ENCODE measurements at regions not wholly inside any gene's neighbourhood (a gene's known extent, or its start where the extent isn't known, plus 50 kb on each side); places are given as distances from the start of the nearest gene placed in this dataset.

DNA sequence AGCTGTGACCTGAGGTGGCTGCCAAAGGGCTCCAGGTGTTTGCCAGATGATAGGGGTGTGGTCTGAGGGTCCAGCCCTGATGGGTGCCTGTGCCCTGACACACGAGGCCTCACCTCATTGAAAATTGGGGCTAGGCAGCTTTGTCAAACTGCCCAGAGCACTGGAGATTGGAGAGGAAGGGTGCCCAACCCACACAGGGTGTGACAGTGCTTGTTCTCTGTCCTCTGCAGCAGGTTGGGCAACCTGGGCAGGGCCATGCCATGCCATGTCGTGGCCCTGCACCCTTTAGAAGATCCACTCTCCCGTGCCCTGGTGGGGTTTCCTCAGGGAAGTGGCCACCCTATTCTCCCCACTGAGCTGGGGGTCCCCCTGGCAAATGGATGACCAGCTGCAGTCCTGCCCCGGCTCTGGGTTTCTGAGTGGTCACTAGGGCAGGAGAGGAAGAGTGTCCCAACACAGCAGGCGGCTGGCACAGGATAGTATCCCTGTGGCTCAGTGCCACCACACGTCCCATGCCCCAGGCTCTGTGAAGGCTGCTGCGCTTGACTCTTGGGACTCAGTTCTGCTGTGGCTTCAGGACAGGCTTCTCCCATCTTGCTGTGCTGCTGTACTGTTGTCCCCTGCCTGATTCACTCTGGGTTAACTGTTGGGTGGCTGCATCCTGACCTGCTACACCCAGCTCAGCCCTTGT lies 100.8 kb upstream of the PITX1 start:
- no peak for DNase-seq

DNA sequence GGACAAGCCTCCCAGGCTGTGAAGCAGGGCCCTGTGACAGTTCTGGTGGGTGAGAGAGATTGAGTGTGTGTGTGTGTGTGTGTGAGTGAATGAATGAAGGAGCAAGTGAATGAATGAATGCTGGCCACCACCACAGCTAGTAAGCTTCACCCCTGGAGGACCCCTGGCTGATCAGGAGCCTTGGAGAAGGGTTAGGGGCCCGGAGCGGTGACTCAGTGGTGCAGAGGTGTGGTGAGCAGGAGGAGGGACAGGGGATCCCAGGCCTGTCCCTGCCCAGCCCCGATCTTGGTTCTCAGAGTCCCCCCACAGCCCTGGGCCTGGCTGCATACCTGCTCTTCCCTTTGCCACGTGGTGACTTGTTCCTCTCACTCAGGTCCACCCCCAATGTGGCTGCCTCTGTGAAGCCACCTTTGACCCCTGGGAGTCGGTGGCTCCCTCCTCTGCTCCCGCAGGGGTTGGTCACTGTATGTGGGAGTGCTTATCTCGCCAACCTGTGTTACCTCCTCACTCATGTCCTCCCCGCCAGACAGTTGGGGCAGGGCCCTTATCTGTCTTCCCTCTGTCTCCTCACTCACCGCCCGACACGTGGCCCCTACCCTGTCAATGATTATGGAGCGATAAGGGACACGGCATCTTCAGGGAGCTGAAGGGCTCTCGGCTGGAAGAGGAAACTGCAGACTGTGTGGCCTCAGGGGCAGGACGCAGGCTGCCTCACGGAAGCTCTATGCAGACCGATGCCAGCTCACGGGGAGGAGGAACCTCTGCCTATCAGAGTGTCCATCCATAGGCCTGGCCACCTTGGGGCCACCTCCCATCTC lies 99.9 kb upstream of the PITX1 start:
- DNase-seq, result no peak

DNA sequence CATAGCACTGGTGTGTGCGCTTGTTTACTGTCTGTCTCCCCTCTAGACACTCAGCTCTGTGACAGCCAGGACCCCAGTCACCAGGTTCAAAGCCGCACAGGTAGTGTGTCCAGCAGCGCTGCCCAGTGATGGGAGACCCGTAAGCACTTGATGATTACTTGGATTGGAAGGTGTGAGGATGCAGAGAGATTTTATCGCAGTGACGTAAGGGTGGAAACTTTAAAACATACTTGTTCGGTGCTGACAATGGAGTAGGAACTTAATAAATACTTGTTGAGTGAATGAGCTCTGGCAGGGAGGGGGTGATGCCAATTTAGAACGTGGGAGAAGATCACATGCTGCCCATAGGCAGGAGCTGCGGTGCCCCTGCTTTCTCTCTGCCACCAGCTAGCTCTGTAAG lies 99.2 kb upstream of the PITX1 start:
- DNase-seq, result no peak

- DNase-seq, result no peak
Measured at GRCh38 chr5:135131801-135132680, 98.0 kb upstream of the PITX1 start.

DNA sequence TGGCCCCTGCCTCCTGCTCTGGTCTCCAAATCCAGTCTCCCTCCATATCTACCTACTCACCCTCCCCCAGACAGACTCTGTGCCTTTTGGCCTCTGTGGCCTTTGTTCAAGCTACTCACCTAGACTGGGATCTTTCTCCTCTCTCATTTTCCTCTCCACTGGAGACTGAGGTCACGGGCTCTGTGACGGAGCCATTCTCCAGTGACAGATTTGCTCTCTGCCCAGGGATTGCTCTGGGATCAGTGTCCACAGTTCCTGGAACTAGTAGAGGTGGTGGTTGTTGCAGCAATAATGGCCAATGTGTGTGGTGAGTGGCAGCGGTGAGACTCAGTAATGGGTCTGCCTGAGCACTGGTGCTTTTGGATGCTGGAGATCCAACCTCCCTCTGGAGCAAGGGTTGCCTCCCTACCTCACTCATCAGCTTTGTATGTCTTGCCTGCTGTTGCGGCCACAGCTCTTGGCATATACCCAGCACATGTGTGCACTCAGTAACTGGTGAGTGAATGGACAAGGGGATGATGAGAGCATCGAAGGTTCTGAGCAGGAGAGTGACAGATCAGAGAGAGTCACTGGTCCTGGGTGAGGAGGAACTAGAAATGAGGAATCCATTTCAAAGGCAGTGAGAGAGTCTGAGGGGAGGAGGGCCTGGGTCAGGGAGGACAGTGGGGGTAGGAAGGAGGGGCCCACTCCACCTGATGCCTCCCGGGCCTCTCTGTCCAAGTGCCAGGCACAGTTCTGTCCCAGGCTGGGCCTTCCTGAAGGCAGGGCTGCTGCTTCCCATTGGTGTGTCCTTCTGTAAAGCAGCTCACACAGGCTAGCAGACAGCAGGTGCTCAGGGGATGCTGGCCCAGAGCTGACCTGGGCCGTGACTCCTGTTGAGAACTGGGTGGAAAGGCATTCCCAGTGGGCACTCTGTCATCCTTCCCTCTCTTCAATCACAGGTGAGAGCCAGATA lies 96.5 kb upstream of the PITX1 start:
- DNase-seq, result no peak

- DNase-seq, result no peak
Measured at GRCh38 chr5:135129307-135129706, 95.3 kb upstream of the PITX1 start.

- DNase-seq, result no peak
Measured at GRCh38 chr5:135128361-135128760, 94.3 kb upstream of the PITX1 start.

- DNase-seq, result no peak
Measured at GRCh38 chr5:135127439-135128240, 93.6 kb upstream of the PITX1 start.

DNA sequence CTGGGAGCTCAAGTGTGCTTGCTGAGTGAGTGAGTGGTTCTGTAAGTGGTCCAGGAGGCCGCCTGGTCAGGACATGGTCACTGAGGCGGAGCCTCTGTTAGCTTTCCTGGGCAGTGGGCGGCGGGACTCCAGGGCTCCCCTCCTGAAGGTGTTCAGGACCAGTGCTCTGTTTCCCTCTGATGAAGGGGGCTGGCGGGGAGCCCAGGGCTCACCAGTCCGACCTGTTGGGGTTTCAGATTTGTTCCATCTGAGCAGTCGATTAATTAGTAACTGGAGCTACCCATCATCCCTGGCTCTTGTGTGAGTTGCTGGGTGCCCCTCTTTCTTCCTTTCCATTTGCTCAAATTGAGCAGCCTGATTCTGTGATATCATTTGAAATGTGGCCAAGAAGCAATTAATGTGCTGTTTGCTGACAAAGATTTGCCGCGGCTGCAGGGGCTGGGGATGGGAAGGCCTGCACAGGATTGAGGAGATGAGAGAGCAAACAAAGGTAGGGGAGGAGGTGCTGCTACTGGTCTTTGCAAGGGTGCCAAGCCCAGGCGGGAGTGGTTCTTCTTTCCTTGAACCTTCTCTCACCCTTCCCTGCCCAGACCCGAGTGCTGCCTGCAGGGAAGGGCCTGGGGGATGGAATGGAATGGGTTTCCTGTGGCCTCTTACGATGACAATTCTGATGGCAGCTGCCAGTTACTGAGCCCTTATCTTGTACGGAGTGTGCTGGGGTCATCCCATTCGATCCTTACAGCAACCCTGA lies 92.8 kb upstream of the PITX1 start:
- no peak for DNase-seq

- no peak for DNase-seq
Measured at GRCh38 chr5:135124724-135125123, 90.7 kb upstream of the PITX1 start.

GRCh38 chr5:135124128-135124527 lies 90.1 kb upstream of the PITX1 start:
- DNase-seq, result no peak

GRCh38 chr5:135122797-135123196 lies 88.8 kb upstream of the PITX1 start:
- DNase-seq, result no peak

DNA sequence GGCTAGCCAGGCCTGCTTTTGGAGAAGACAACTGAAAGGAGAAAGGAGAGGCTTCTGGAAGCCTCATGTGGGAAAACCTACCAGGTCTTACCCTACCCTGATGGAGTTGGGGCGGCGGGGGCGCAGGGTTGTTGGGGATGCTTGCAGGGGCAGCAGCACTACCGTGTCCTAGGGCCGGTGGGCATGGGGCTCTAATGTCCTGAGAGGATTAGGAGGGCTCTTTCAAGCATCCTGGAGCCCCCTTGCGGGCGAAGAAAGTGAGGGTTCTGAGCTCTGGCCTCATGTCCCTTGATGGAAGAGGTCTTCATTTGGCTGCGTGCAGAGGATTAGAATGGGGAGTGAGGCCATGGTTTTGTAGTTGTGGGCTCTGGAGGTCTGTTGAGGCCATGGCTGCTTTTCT lies 86.9 kb upstream of the PITX1 start:
- no peak for DNase-seq

DNA sequence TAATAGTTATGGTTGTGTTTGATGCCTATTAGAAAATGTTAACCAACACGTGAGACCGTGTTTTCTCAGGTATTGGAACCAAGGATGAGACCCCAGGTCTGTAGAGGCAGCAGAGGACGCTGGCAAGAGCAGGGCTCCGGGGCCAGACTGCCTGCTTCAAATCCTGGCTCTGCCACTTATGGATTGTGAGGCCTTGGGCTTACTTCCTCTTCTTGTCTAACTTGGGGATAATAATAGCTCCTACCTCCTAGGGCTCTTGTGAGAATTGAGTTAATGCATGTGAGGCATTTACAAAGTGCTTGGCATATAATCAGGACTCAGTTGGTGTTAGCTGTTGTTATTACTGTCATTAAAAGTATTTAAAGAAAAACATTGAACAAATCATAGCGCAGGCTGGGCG lies 85.5 kb upstream of the PITX1 start:
- no peak for DNase-seq

- no peak for DNase-seq
Measured at GRCh38 chr5:135117590-135117989, 83.6 kb upstream of the PITX1 start.

GRCh38 chr5:135116160-135116561 lies 82.1 kb upstream of the PITX1 start:
- no peak for DNase-seq

DNA sequence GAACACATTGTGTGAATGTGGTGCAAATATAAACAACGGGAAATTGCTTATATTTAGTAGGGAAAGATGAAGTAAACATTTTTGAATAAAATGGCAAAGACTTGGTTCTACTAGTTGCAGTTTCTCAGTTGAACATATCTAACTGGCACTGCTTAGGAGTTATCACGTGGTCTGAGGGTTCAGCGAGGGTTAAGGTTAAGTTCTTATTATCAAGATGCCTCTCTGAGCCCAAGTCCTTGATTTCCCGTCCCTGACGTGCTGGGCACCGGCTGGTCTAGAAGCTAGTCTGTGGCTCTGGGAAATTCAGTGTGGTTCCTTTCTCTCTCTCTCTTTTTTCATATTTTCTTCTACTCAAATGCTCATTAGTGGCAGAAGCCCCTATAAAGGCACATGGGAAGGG lies 81.6 kb upstream of the PITX1 start:
- DNase-seq, result no peak

GRCh38 chr5:135114759-135115158 lies 80.7 kb upstream of the PITX1 start:
- no peak for DNase-seq

- no peak for DNase-seq
Measured at GRCh38 chr5:135112008-135112725, 78.1 kb upstream of the PITX1 start.

All from activated CD4-positive, CD25-positive, alpha-beta regulatory T cell (primary cell).